GM18502 (cell line): ENCODE measurements at regions not wholly inside any gene's neighbourhood (a gene's known extent, or its start where the extent isn't known, plus 50 kb on each side); places are given as distances from the start of the nearest gene placed in this dataset.

Experiments
- ATAC-seq: cut with Tn5 transposase; IDR thresholded peaks from one replicate; pipeline ENCODE4 v1.9.1; 2021; ENCODE audit warnings: mild to moderate bottlenecking; ENCODE audit not compliant: unreplicated experiment, poor library complexity

DNA sequence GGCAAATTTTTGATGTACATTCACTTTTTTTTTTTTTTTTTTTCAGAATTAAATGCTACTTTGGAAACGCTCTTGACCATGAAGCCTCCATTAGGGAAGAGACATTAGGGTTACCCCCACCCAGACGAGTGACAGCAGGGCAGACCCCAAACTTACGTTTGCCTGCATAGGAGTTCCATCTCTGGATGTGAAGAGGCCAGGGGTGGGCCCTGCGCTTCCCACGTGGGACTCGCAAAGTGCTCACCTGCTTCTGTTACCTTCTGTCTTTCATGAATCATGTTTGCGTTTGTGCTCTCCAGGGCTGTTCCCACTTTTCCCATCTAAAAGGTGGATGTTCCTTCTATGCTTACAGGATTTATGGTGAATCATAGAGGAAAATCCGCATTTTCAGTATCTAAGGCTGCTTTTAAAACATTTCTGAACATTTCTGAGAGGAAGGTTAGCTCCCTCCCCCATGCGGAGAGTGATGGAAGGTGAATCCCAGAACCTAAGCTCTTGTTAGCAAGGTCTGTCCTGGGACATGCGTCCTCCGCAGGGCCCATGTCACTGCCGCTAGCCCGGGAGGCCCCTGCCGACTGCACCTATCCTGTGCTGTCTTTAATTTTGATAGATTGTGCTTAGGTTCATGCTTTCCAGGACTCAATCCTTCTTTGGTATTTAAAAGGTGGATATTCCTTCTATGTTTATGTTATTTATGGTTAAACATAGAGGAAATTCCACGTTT is 135.7 kb upstream of the RTL1 start:
- ATAC-seq = no peak

DNA sequence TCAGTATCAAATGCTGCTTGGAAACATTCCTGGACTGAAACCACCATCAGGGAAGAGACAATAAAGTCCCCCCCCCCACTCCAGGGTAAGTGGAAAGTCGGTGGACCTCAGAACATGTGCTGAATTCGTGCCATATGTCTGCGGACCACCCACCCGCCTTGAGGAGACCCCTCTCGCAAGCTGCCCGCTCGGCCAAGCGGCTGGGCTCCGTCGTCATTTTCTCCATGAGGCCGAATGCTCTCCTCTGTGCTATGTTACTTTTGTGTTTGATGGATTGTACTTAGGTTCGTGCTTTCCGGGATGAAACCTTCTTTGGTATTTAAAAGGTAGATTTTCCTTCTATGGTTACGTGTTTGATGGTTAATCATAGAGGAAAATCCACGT is 136.2 kb upstream of the RTL1 start:
- no peak for ATAC-seq

DNA sequence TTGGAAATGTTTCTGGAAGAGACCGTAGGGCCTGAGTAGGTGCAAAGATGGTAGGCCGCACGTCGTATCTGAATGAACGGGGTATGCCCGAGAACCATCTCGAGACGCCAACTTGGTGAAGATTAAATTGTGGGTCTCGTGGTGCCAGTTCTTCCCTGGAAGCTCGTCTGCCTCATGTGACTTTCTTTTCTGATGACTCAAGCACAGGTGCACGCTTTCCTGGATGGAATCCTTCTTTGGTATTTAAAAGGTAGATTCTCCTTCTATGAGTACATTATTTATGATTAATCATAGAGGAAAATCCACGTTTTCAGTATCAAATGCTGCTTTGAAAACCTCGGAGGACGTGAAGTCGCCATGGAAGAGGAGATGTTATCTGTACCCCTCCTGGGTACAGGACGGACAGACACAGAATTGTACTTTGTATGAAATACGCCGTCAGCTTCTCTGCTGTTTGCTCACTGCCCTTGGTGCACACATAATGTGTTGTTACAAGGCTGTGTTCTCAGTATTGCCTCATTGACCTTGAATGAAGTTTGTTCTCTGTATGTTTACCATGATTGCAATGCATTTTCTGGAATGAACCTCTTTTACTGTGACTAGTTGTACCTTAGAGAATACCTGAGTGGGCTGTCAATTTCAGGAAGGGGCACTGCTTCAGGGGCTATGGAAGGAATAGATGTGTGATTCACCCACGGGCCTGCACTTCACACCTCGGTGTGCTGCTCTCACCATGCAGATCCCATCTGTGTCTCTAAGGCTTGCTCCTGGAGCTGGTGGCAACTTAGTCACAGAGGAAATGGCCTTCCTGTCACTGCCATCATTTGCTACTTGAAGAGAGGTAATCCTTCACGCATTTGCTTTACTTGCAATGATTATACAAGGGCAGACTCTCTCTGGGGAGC is 137.3 kb upstream of the RTL1 start:
- no peak for ATAC-seq

DNA sequence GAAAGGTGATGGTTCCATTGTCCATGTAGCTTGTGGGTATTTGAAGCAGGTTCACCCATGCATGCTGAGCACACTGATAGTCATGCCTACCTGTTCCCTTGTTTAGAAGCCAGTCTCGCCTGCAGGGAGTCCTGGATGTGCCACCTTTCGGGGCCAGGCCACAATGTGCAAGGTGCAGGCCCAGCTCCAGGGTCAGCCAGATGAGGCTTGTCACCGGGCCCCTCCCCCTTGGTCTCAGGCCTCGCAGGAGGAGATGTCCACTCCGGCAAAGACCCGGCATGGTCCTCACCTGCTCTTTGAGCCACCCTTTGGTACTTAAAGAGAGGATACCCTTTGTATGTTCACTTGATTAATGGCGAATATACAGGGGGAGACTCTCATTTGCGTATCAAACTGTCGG is 140.4 kb upstream of the RTL1 start:
- no peak for ATAC-seq

DNA sequence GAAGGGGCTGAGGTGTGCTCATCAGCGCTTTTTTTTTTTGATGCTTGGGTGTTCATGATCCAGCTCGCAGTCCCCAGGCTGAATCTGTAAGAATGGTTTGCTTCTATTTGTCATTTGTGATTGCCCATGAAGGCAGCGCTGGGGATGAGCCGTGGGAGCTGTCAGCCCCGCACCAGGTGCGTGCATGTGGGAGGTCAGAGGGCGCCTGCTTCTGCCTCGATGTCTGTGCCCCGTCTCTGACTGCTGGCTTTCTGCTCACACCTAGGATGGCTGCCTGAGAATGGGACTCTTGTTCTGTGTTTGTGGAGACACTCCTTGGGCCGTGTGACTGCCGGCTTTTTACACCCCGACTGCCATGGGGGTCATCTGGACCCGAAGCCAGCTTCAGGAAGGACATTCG is 141.2 kb upstream of the RTL1 start:
- ATAC-seq = no peak

DNA sequence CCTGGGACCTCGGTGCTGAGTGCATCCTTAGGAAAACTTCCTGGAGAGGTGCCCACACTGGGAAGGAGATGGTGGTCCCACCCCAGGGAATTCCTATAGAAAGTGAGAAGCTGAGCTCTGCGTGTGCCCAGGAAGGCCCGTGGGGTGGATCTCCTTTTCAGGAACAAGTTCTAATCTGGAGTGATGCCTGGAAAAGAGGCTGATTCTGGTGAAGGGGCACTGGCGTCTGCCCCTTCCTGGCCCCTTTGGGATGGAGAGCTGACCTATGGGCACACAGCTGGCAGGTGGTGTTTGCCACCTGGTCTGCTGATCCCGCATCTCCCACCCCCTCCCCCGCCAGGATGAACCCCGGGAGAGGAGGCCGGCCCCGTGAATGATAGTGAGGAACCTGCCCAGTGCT is 142.0 kb upstream of the RTL1 start:
- ATAC-seq = no peak

DNA sequence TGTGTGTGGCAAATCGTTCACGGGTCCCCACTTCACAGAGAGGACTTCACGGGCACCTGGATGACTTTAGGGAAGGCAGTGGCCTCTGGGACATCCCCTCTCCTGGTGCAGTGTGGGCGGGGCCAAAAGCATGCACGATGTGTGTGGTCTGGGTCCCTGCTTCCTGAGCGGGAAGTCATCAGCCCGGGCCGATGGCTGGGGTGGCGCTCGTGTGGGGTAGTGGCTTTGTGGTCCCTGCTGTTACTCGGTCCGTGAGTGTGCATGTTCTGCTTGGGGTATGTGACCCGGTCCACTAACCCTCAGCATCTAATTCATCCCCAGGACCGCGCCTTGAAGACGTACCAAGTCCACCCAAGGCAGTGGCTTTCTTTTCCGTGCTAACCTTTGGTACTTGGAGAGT is 142.5 kb upstream of the RTL1 start:
- no peak for ATAC-seq

DNA sequence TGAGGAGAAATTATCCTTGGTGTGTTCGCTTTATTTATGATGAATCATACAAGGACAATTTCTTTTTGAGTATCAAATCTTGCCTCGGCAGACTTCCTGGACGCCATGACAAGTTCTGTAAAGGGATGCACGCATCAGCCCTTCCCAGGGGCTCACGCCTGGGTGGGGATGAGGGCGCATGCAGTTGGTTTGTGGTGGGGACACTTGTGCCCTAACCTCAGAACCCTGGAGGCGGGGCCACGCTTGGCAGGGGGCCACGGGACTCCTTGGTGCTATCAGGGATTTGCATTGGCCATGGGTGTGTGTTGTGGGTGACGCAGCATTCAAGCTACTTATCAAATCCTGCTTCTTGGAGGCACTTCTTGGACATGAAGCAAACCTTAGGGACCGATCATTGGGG is 143.8 kb upstream of the RTL1 start:
- ATAC-seq = no peak

DNA sequence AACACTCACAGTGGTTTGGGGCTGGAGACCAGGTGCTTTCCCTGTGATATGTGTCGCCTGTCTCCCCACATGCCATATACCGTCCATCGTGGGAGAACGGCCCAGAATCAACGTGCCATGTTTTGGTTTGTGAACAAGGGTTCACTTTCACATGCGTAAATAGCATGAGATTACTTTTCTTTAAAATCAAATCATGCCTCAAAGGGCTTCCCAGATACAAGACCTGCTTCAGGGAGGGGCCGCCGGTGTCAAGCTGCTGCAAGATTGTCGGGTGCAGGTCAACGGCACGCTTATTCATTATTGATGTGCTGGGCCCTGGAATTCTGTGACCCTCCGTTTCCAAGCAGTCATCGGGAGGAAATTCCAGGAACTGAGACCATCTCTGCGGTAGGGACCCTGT is 145.2 kb upstream of the RTL1 start:
- no peak for ATAC-seq

DNA sequence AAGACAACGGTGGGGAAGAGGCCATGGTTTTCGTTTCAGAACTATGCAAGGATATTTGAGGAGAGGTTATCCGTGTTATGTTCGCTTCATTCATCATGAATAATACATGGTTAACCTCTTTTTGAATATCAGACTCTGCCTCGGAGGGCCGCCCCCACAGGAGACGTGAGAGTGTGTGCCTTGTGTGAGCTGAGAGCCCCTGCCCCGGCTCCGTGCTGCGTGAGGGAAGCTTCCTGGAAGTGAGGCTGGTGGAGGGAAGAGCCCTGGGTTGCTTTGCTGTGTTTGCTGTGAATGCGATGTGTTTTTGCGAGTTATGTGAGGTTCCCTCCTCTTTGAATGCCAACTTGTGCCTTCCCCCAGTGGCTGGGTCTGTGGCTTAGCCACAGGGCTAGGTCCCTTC is 146.0 kb upstream of the RTL1 start:
- no peak for ATAC-seq

DNA sequence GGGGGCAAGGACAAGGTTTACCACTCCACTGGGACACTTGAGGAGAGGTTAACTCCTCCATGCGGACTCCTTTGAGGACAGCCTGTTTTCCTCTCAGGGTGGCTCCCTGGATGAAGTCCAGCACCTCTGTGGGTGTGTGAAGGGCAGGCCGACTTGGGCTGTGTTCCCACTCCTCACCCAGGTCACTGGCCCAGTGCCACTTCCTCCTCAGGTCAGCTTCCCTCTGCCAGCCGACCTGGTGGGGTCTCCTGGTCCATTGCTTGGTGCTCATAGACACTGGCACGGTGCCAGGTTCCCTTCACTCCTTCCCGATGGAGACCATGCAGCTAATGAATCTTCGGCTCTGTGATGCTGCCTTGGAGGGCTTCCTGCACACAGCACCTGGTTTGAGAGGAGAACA is 146.4 kb upstream of the RTL1 start:
- ATAC-seq = no peak

DNA sequence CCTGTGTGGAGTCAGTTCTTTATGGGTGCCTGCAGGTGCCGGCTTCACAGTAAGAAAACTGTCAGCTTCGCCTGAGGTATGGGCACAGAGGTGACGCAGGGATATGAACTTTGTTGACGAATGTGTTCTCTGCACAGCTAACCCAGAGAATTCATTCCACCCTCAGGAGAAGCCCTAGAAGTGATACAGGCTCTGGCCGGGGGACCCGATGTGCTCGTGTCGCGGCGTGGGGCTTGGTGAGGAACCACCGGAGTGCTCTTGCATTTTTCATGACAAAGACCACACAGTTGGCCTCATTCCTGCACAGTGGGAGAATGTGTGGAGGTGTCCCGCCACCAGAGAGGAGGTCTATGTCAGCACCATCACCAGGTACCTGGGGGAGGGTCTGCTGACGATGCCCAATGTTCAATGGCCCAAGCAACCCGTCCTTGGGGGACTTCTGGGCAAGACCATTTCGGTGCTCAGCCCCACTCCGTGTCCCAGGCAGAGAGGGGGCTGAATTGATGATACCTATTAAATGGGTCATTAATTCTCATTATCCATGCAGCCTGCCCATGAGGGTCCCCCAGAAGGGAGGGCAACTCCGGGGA is 147.5 kb upstream of the RTL1 start:
- ATAC-seq = no peak

DNA sequence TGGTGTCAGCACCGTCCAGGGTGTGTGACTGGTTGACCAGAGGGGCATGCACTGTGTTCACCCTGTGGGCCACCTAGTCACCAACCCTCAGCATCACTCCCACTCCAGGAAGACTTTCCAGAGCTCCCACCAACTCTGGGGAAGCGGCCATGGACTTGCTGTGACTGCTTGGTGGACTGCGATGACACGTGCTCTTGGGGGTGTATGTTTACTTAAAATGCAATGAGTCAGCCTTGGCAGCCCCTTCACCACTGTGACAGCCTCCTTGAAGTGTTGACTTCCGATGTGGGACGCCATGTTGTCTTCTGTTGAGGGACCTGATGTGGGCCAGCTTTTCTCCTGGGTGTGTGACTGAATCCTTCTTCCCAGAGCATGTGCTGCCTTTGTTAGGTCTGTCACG is 151.1 kb upstream of the RTL1 start:
- no peak for ATAC-seq

DNA sequence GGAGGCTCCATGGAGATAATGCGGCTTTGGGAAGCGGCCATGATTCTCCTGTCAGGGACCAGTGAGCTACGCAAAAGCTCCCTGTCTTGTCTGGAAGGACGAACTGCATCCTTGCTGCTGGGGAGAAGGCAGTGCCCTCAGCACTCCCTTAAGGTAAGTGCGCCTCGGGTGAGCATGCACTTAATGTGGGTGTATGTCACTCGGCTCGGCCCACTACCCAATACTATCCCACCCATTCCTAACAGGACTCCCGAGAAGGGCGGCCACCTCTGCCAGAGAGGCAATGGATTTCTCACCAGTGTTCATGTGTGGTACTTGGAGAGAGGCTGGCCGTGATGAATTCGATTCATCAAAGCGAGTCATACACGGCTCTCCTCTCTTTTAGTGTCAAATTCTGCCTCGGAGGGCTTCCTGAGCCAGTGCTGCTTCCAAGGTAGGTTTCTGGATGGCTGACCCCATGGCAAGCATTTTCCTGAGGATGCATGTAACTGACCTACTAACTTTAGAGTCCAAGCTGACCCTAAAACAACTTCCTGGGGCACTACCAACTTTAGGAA is 151.7 kb upstream of the RTL1 start:
- ATAC-seq = no peak

DNA sequence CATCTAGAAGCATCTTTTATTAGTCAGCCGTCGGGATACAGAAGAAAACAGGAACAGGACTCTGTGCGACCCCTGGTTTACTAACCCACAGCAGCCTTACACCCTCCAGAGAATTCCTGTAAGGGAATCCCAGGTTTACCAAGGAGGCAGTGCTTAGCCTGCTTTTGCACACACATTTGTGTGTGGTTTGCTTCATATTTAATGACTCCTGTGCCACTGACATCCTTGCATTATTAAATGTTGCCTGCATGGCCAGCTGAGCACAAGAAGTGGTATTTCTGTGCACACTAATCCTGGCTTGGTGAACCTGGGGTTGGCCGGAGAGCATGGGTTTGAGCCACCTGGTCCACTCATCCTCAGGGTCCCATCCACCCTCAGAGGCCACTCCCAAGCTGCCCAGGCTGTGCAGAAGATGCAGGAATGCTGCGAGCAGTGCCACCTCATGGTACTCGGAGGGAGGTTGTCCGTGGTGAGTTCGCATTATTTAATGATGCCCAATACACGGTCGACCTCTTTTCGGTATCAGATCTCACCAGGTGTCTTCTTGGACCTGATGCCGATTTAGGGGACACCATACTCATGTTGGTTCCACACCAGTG is 152.4 kb upstream of the RTL1 start:
- ATAC-seq = no peak

DNA sequence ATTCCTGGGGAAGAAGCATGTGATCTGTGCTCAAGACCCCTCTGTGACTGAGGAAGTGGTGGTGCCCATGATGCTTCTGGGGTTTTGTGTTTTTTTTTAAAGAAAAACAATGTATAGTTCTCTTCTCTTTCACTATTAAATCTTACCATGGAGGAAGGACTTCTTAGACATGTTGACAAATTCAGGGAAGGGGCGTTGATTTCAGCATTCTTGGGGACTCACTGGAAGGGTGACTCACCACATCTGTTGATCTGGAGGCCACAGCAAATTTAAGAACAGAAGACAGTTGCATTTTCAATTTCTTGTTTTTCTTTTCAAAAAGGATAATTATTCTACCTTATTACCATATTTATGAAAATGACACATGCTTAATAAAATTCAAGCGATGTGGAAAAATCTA is 152.9 kb upstream of the RTL1 start:
- ATAC-seq = no peak

DNA sequence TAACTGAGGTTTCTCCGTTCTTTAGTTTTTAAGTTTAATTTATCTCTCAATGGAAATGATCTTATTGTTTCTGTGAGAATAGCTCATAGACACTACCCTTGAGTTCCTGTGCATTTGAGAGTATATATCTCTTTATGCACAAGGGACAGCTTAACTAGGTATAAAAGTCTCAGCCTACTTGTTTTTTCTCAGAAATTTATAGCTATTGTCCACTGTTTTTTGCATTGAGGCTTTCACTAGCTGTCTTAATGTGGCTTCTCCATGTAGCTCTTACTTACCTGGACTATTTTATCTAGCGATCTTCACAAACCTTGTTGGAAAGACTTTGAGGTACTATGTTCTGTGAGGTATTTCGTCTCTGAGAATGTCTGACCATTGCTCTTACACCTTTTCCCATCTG is 153.9 kb upstream of the RTL1 start:
- no peak for ATAC-seq

DNA sequence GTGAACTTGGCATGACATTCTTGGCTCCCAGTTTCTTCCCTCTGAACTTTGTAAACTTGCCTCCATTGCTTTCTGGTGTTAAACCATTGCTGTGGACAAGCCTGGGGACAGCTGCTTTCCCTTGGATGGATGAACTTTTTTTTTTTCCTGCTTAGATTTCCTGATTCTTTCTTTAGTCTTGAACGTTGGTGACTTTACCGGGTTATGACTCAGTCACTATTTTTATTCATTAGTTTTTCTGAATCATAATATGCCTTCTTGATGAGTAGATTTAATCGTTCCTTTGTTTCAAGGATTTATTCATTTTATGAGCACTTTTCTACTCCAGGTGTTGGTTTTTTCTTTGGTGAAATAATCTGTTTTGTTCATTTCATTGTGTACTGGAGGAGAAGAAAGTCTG is 155.0 kb upstream of the RTL1 start:
- no peak for ATAC-seq

DNA sequence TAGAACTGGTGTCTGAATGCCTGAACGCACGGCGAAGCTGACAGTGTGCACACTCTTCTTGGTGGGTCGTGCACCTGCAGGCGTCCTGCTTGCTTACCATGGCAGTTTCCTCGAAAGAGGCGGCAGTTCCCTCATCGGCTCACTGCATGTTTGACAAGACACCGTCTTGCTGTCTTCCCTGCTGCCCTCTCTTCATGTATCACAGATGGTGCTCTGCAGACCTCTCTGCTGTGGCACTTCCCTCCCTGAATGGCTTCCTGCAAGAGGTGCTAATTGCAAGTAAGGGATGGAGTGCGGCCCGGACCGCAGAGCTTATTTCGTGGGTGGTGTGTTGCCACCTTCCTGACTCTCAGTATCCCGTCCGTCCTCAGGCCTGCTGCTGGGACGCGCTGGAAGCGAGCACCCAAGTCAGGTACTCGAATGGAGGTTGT is 156.7 kb upstream of the RTL1 start:
- no peak for ATAC-seq

DNA sequence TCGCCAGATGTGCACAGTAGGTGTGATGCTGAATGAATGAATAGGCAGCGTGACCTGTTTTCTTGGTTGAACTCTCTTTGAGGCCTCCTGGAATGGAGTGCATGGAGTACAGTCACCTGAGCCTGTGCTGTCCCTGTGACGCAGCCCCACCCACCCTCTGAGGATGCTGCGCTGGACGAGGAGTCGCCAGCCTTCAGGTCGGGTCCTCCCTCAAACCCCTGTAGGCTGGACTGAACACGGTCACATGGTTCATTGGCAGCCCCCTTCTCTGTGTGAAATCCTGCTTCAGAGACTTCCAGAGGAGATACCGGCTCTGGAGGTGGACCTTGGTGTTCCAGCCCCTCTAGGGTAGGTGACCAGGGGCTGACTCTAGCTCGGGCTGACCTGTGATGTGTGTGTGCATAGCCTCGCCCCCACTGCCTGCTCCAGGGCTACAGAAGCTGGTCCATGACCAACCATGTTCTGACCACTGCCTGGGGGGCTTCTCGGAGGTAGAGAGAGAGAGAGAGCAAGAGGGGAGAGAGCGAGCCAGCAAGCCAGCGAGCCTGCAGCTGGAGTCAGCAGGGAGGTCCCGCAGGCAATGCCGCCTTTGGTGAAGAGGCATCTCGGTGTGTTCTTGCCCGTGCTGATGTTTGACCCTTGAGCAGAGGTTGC is 158.0 kb upstream of the RTL1 start:
- no peak for ATAC-seq
